ENCODE measurements at regions not wholly inside any gene's neighbourhood (a gene's known extent, or its start where the extent isn't known, plus 50 kb on each side); places are given as distances from the start of the nearest gene placed in this dataset.

DNA sequence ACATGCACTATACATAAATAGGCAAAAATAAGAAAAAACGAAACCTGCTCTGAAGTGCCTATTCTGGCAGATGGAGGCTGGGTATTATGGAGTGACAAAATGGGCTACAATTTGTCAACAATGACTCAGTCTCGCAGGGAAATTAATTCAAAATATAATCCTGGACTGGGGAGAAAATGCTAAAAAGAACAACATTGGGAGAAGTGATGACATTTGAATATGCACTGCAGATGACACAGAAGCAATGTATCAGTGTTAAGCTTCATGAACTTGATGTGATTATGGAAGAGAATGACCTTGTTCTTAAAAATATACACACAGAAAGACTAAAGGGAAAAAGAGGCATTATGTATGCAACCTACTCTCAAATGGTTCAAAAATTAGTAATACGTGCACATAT is 74.8 kb upstream of the PSMD7 start:
- no TSS peak for BruUV-seq (replicated peaks)
- H3K27ac ChIP-seq (ENCODE audit: low read depth, low read length), result no peak overlapping the region
- H3K4me1 ChIP-seq (ENCODE audit: control insufficient read depth in 1 of 2, insufficient read depth in 2 of 2, low read length in 2 of 2), result no peaks in the 10 kb centered on the region
- RAD21 ChIA-PET (ENCODE audit: low non-redundant PET in 1 of 2, low total read pairs in 2 of 2, uncharacterized antibody in 2 of 2, unreplicated experiment in 2 of 2), result no interaction called here
- DNase-seq (ENCODE audit: low read depth, low spot score), result no peak
- peaks cover 21% of the 10 kb centered on the region for H3K27me3 ChIP-seq (ENCODE audit: insufficient read depth, low read length)
- no peak overlapping the region for H3K9ac ChIP-seq (ENCODE audit: low read length)
- no peak overlapping the region for H3K4me2 ChIP-seq (ENCODE audit: low read length)
- H3K9me3 ChIP-seq (ENCODE audit: control insufficient read depth in 1 of 2, insufficient read depth in 1 of 2, low read depth in 1 of 2, low read length in 2 of 2), result no peaks in the 10 kb centered on the region
- no peaks in the 10 kb centered on the region for H3K9me2 ChIP-seq (ENCODE audit: insufficient read depth)
- no peak overlapping the region for H2AFZ ChIP-seq (ENCODE audit: low read depth, low read length, poor library complexity, severe bottlenecking)
- POLR2A ChIA-PET, result no interaction called here
- H3K79me2 ChIP-seq (ENCODE audit: insufficient read depth, low read length), result no peaks in the 10 kb centered on the region
- H4K20me1 ChIP-seq (ENCODE audit: insufficient read depth), result no peaks in the 10 kb centered on the region
- ATAC-seq, result no peak
- TF ChIP-seq JUND (IDR thresholded peaks at IDR 0.05) (no peak), EZH2 (IDR thresholded peaks at IDR 0.05) (no peak), YY1 (IDR thresholded peaks at IDR 0.05; ENCODE audit: extremely low read depth, insufficient replicate concordance, low read depth, low read length) (no peak), CEBPB (IDR thresholded peaks at IDR 0.05; ENCODE audit: low read depth) (no peak), EGR1 (IDR thresholded peaks at IDR 0.05; ENCODE audit: low read depth) (no peak), CTCF (IDR thresholded peaks at IDR 0.05 in 2 of 3, conservative IDR thresholded peaks at IDR 0.05 in 1 of 3; ENCODE audit: borderline replicate concordance in 1 of 3, insufficient read depth in 1 of 3, low read depth in 2 of 3, low read length in 2 of 3) (no peak), RAD21 (IDR thresholded peaks at IDR 0.05; ENCODE audit: low read depth) (no peak), ZNF274 (IDR thresholded peaks at IDR 0.05; ENCODE audit: low read depth, low read length) (no peak), SRF (IDR thresholded peaks at IDR 0.05; ENCODE audit: low read depth) (no peak)
- TF ChIP-seq, protein P1, sequence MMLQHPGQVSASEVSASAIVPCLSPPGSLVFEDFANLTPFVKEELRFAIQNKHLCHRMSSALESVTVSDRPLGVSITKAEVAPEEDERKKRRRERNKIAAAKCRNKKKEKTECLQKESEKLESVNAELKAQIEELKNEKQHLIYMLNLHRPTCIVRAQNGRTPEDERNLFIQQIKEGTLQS (IDR thresholded peaks at IDR 0.05), result no peak
- TF ChIP-seq, protein P2, sequence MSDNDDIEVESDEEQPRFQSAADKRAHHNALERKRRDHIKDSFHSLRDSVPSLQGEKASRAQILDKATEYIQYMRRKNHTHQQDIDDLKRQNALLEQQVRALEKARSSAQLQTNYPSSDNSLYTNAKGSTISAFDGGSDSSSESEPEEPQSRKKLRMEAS (IDR thresholded peaks at IDR 0.05), result no peak
- CTCF ChIA-PET, result no interaction called here
- intact Hi-C loops (cut with micrococcal nuclease), result no loop called here
- H3K36me3 ChIP-seq (ENCODE audit: control insufficient read depth in 1 of 2, insufficient read depth in 2 of 2, low read length in 2 of 2), result no peaks in the 10 kb centered on the region
- no peak overlapping the region for H3K4me3 ChIP-seq (replicated peaks in 1 of 2; ENCODE audit: low read depth in 1 of 2, low read length in 2 of 2)
